ENCODE measurements at regions not wholly inside any gene's neighbourhood (a gene's known extent, or its start where the extent isn't known, plus 50 kb on each side); places are given as distances from the start of the nearest gene placed in this dataset.
A peak's percentile ranks its signal among the peaks of the same experiment; 100 is the strongest.

DNA sequence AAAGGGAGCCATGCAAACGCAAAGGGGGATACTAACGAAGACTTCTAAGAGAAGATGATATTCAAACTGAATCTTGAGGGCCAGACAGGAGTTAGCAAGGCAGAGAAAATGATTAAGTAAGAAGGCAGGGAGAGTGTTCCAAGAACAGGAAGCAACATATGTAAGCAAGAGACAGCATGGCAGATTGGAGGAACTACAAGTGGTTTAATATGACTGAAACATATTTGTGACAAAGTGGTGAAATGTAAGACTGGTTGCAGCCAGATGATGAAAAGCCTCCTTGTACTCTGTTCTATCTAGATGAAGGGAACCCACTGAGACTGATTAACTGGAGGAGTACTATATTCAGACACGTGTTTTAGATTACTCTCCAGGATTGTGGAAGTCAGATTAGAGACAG lies 116.6 kb upstream of the DIAPH2 start:
- H3K27me3 Mint-ChIP-seq (ENCODE audit: insufficient read depth, unreplicated experiment), result peaks cover 20% of the 10 kb centered on the region
- DNase-seq (ENCODE audit: unreplicated experiment), result no peak
- H3K27ac Mint-ChIP-seq (ENCODE audit: low read depth, unreplicated experiment), result no peak overlapping the region
- ChIA-PET POLR2A (no interaction called here), CTCF (no interaction called here)
- TF ChIP-seq, protein P1, sequence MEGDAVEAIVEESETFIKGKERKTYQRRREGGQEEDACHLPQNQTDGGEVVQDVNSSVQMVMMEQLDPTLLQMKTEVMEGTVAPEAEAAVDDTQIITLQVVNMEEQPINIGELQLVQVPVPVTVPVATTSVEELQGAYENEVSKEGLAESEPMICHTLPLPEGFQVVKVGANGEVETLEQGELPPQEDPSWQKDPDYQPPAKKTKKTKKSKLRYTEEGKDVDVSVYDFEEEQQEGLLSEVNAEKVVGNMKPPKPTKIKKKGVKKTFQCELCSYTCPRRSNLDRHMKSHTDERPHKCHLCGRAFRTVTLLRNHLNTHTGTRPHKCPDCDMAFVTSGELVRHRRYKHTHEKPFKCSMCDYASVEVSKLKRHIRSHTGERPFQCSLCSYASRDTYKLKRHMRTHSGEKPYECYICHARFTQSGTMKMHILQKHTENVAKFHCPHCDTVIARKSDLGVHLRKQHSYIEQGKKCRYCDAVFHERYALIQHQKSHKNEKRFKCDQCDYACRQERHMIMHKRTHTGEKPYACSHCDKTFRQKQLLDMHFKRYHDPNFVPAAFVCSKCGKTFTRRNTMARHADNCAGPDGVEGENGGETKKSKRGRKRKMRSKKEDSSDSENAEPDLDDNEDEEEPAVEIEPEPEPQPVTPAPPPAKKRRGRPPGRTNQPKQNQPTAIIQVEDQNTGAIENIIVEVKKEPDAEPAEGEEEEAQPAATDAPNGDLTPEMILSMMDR (IDR thresholded peaks at IDR 0.05; ENCODE audit: unreplicated experiment), result no peak
- no peaks in the 10 kb centered on the region for H3K36me3 Mint-ChIP-seq (ENCODE audit: insufficient read depth, unreplicated experiment)
- no peaks in the 10 kb centered on the region for H3K9me3 Mint-ChIP-seq (ENCODE audit: unreplicated experiment)
- no TSS peak for BruUV-seq (replicated peaks)
- H3K4me3 Mint-ChIP-seq (ENCODE audit: unreplicated experiment), result no peak overlapping the region
- H3K4me1 Mint-ChIP-seq (ENCODE audit: insufficient read depth, unreplicated experiment), result peaks cover 5% of the 10 kb centered on the region
- intact Hi-C loops (cut with micrococcal nuclease), result no loop called here

- ChIA-PET CTCF (no interaction called here), POLR2A (no interaction called here)
- Mint-ChIP-seq H3K4me1 (ENCODE audit: insufficient read depth, unreplicated experiment) (no peaks in the 10 kb centered on the region), H3K27me3 (ENCODE audit: insufficient read depth, unreplicated experiment) (peaks cover 20% of the 10 kb centered on the region), H3K27ac (ENCODE audit: low read depth, unreplicated experiment) (no peak overlapping the region), H3K36me3 (ENCODE audit: insufficient read depth, unreplicated experiment) (no peaks in the 10 kb centered on the region), H3K4me3 (ENCODE audit: unreplicated experiment) (no peak overlapping the region), H3K9me3 (ENCODE audit: unreplicated experiment) (no peaks in the 10 kb centered on the region)
- no TSS peak for BruUV-seq (replicated peaks)
- TF ChIP-seq, protein P1 (IDR thresholded peaks at IDR 0.05; ENCODE audit: unreplicated experiment), result no peak
- no peak for DNase-seq (ENCODE audit: unreplicated experiment)
- intact Hi-C loops (cut with micrococcal nuclease), result no loop called here
Observed at GRCh38 chrX:96569034-96569433, 115.6 kb upstream of the DIAPH2 start.

- BruUV-seq (replicated peaks), result no TSS peak
- intact Hi-C loops (cut with micrococcal nuclease), result no loop called here
- H3K27ac Mint-ChIP-seq (ENCODE audit: low read depth, unreplicated experiment), result no peak overlapping the region
- ChIA-PET POLR2A (no interaction called here), CTCF (no interaction called here)
- no peak overlapping the region for H3K4me3 Mint-ChIP-seq (ENCODE audit: unreplicated experiment)
- H3K9me3 Mint-ChIP-seq (ENCODE audit: unreplicated experiment), result no peaks in the 10 kb centered on the region
- H3K4me1 Mint-ChIP-seq (ENCODE audit: insufficient read depth, unreplicated experiment), result no peaks in the 10 kb centered on the region
- TF ChIP-seq, protein P1 (IDR thresholded peaks at IDR 0.05; ENCODE audit: unreplicated experiment), result no peak
- H3K36me3 Mint-ChIP-seq (ENCODE audit: insufficient read depth, unreplicated experiment), result no peaks in the 10 kb centered on the region
- peaks cover 25% of the 10 kb centered on the region for H3K27me3 Mint-ChIP-seq (ENCODE audit: insufficient read depth, unreplicated experiment)
- DNase-seq (ENCODE audit: unreplicated experiment), result no peak
Observed at GRCh38 chrX:96575011-96575410, 109.6 kb upstream of the DIAPH2 start.

GRCh38 chrX:96576368-96576767 lies 108.3 kb upstream of the DIAPH2 start:
- no TSS peak for BruUV-seq (replicated peaks)
- H3K27ac Mint-ChIP-seq (ENCODE audit: low read depth, unreplicated experiment), result no peak overlapping the region
- no peaks in the 10 kb centered on the region for H3K36me3 Mint-ChIP-seq (ENCODE audit: insufficient read depth, unreplicated experiment)
- TF ChIP-seq, protein P1 (IDR thresholded peaks at IDR 0.05; ENCODE audit: unreplicated experiment), result no peak
- H3K27me3 Mint-ChIP-seq (ENCODE audit: insufficient read depth, unreplicated experiment), result peaks cover 32% of the 10 kb centered on the region
- peak; percentile 3 for DNase-seq (ENCODE audit: unreplicated experiment)
- H3K4me1 Mint-ChIP-seq (ENCODE audit: insufficient read depth, unreplicated experiment), result no peaks in the 10 kb centered on the region
- ChIA-PET POLR2A (interaction anchor here (0.6 to 1.8 kb wide), 3 partner anchors 11 to 638 kb away, joined by 3 to 4 read pairs (median 3); no protein-coding TSS in a partner anchor), CTCF (interaction anchor here (0.6 to 1.2 kb wide), 4 partner anchors 13 to 262 kb away, joined by 3 read pairs; no protein-coding TSS in a partner anchor)
- H3K4me3 Mint-ChIP-seq (ENCODE audit: unreplicated experiment), result no peak overlapping the region
- intact Hi-C loops (cut with micrococcal nuclease), result no loop called here
- no peaks in the 10 kb centered on the region for H3K9me3 Mint-ChIP-seq (ENCODE audit: unreplicated experiment)

Measured in MCF 10A (cell line).